Lower leg skin (tissue), 4 donors: ENCODE measurements at regions not wholly inside any gene's neighbourhood (a gene's known extent, or its start where the extent isn't known, plus 50 kb on each side); places are given as distances from the start of the nearest gene placed in this dataset.

Experiments used
- DNase-seq, 2 donors: peaks; one replicate each; pipeline ENCODE4 v3.0.0-alpha.2; 2019; ENCODE audit warnings: low spot score in 2 of 2
- H3K4me3 ChIP-seq: fragments of 200-600 bp; sonication (generic); 2 replicates; pipeline ENCODE4 v1.5.1; 2017; ENCODE audit warnings: mild to moderate bottlenecking, low read depth; ENCODE audit not compliant: poor library complexity, severe bottlenecking
- POLR2A ChIP-seq, 2 donors: fragments of 450-650 bp; IDR thresholded peaks; one replicate each; pipeline ENCODE4 v1.6.1; 2016 to 2017; ENCODE audit warnings: antibody characterized with exemption in 2 of 2, mild to moderate bottlenecking in 1 of 2, moderate library complexity in 1 of 2
- WGBS, 2 donors: methylation state at CpG; one replicate each; pipeline ENCODE4 v1.1.5; 2018; 5-methylcytosine and 5-hydroxymethylcytosine counted together
- intact Hi-C: fragments of 100-400 bp; cut with DNase I; formaldehyde crosslinking; loops from one replicate; pipeline ENCODE4 v1.15.0; 2023; ENCODE audit warnings: low total_unique reads
- TF ChIP-seq, protein P1 (sequence below), 3 donors: fragments of 450-650 bp; IDR thresholded peaks; one replicate each; pipeline ENCODE4 v1.5.1; 2016; ENCODE audit warnings: antibody characterized with exemption in 3 of 3, mild to moderate bottlenecking in 3 of 3, moderate library complexity in 2 of 3

DNA sequence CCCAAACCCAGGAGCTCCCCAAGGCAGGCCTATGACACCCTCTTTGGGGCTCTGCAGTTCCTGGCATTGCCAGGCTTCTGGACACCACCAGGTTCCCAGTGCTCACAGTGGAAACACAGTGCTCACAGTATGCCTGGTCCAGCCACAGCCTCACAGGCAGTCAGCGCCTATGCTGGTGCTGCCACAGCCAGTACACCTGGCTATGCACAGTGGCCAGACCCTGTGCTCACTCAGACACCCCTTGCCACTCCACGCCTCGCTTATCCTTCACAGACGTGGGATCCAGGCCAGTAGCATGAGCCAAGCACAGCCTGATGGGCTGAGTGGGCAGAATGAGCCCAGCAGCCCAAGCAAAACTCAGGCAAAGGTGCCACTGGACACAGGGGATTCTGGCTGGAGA lies 579.2 kb upstream of the ADGRL2 start:
- no peak for DNase-seq
- TF ChIP-seq, protein P1, sequence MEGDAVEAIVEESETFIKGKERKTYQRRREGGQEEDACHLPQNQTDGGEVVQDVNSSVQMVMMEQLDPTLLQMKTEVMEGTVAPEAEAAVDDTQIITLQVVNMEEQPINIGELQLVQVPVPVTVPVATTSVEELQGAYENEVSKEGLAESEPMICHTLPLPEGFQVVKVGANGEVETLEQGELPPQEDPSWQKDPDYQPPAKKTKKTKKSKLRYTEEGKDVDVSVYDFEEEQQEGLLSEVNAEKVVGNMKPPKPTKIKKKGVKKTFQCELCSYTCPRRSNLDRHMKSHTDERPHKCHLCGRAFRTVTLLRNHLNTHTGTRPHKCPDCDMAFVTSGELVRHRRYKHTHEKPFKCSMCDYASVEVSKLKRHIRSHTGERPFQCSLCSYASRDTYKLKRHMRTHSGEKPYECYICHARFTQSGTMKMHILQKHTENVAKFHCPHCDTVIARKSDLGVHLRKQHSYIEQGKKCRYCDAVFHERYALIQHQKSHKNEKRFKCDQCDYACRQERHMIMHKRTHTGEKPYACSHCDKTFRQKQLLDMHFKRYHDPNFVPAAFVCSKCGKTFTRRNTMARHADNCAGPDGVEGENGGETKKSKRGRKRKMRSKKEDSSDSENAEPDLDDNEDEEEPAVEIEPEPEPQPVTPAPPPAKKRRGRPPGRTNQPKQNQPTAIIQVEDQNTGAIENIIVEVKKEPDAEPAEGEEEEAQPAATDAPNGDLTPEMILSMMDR (IDR thresholded peaks at IDR 0.05): no peak
- no peak for TF ChIP-seq POLR2A (IDR thresholded peaks at IDR 0.05)
- H3K4me3 ChIP-seq: no peak overlapping the region
- WGBS, 2 donors: 89 to 91% methylated on average over 3 to 4 of the region's 4 CpGs
- intact Hi-C loops: no loop called here

DNA sequence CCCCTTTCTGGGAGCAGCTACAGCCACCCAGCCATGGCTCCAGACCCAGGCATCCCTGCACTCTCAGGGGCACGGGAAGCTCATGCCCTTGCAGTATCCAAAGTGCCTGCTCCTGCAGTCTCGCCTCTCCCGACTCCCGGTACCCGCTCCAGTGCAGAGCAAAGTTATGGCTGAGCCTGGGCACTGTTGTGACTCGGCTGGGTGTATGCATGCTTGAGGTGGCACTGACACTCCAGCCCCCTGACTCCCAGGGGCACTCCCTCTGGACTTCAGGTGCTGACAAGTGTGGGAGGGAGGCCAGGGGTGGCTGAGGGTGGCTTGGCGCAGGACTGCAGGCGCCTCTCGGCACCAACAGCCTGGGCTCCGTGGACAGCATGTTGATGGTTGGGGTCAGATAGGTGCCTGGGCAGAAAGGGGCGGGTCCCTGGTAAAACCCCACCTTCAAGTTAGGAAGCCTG lies 580.1 kb upstream of the ADGRL2 start:
- WGBS, 2 donors: 94 to 100% methylated on average over 9 to 11 of the region's 11 CpGs

DNA sequence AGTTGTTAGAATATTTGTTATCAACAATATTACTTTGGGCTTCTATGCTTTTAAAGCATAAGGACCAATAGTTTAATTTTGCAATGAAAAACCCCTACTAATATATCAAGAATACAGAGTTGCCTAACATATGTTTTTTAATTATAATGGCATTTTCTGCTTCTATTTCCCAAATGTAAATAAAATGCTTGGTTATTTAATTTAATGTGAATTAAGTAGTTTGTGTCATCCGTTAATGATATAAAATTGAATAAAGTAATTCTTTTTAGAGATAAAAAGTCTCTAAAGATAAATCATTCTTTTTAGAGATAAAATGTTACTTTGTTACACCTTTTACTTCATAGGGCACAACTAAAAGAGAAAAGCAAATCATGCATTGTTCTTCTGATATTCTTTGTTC lies 583.7 kb upstream of the ADGRL2 start:
- TF ChIP-seq, protein P1 (IDR thresholded peaks at IDR 0.05): no peak
- no peak for TF ChIP-seq POLR2A (IDR thresholded peaks at IDR 0.05)
- DNase-seq: no peak
- intact Hi-C loops: no loop called here
- H3K4me3 ChIP-seq: no peak overlapping the region
- WGBS, 2 donors: 84 to 88% methylated on average over 1 of the region's 1 CpG

More for the DNA sequence above, 580.1 kb upstream of the ADGRL2 start:
- TF ChIP-seq, protein P1 (IDR thresholded peaks at IDR 0.05): no peak
- no peak for TF ChIP-seq POLR2A (IDR thresholded peaks at IDR 0.05)
- no peak for DNase-seq
- intact Hi-C loops: no loop called here
- H3K4me3 ChIP-seq: no peak overlapping the region

DNA sequence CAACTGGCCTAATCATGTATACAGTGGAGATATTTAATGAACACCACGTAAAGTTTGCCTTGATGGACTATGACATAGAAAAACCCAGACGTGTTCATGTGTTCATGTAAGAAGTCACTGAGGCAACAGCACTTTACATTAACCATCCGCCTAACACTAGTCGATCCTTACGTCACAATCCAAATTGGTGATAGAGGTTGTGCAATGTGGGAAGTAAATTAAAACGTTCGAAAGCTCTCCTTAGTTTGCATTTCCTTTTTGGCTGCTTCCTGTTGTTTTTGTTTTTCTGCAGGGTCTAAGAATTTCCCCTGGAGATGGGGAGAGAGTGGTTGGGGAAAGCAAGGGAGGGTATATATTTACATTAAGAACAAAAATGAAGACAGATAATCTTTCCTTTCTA lies 587.5 kb upstream of the ADGRL2 start:
- intact Hi-C loops: no loop called here
- H3K4me3 ChIP-seq: no peak overlapping the region
- 61 to 72% methylated on average over 7 of the region's 7 CpGs for WGBS, 2 donors
- DNase-seq: no peak
- TF ChIP-seq, protein P1 (IDR thresholded peaks at IDR 0.05): no peak
- no peak for TF ChIP-seq POLR2A (IDR thresholded peaks at IDR 0.05)

DNA sequence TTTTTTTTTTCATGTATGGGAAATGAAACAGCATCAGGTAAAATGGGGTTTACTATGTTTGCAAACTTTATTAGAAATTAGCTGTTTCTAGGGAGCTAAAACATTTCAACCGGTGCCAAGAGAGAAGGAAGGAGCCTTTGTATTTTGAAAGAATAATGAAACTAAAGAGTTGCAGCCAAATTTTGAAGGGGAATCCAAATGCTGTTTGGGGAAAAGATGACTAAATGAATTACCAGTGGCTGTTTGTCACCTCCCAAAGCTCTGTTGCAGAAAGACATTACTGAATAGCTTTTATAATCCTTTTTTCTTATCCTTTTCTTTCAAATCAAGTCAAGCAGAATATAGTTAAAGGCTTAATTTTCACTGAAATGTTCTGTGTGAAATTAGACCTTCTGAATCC lies 591.3 kb upstream of the ADGRL2 start:
- DNase-seq: no peak
- TF ChIP-seq, protein P1 (IDR thresholded peaks at IDR 0.05): no peak
- TF ChIP-seq POLR2A (IDR thresholded peaks at IDR 0.05): no peak
- H3K4me3 ChIP-seq: no peak overlapping the region
- 30 to 35% methylated on average over 1 of the region's 1 CpG for WGBS, 2 donors
- intact Hi-C loops: no loop called here

DNA sequence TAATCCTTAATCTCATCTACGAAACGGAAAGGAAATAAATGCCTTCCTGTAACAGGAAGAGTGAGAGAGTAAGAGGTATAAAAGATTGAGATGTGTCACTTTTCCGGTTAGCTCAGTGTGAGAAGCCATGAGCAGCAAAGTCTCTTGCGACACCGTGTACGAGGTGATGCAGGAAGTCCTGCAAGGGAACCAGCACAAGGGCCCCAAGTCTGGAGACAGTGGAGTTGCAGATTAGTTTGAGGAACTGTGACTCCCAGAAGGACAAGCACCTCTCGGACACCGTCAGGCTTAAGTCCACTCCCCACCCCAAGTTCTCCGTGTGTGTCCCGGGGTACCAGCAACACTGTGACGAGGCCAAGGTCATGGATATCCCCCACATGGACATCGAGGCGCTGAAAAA lies 592.3 kb upstream of the ADGRL2 start:
- intact Hi-C loops: no loop called here
- no peak overlapping the region for H3K4me3 ChIP-seq
- TF ChIP-seq, protein P1 (IDR thresholded peaks at IDR 0.05): no peak
- no peak for TF ChIP-seq POLR2A (IDR thresholded peaks at IDR 0.05)
- DNase-seq: no peak
- 76 to 84% methylated on average over 13 of the region's 13 CpGs for WGBS, 2 donors
